ENCODE measurements at regions not wholly inside any gene's neighbourhood (a gene's known extent, or its start where the extent isn't known, plus 50 kb on each side); places are given as distances from the start of the nearest gene placed in this dataset.
"Not testable (repeated sequence)": the region's sequence is repeated elsewhere in the genome, so short reads cannot be mapped to it uniquely, and the experiment has no call there.

GRCh38 chr12:13523536-13524307 is 327.2 kb downstream of the EMP1 start:
- WGBS, 2 donors (ENCODE audit: low coverage in 1 of 2), result 55 to 77% methylated on average over 4 of the region's 4 CpGs

GRCh38 chr12:13518034-13518433 is 321.5 kb downstream of the EMP1 start:
- H3K27ac ChIP-seq, H3K4me3 ChIP-seq, H3K4me1 ChIP-seq, H3K36me3 ChIP-seq, H3K27me3 ChIP-seq, ATAC-seq: not testable (repeated sequence)
- 83 to 90% methylated on average over 4 of the region's 4 CpGs for WGBS, 2 donors (ENCODE audit: low coverage in 1 of 2)
- H3K9me3 ChIP-seq, result peaks cover 0 to 21% (median 0%) of the 10 kb centered on the region in 3 donors

More at GRCh38 chr12:13523536-13524307, 327.2 kb downstream of the EMP1 start:
- peaks cover 0 to 10% (median 0%) of the 10 kb centered on the region in 3 donors for H3K9me3 ChIP-seq
- H3K4me3 ChIP-seq, result no peak overlapping the region
- ATAC-seq, result no peak
- no peaks in the 10 kb centered on the region for H3K36me3 ChIP-seq
- no peak for TF ChIP-seq POLR2AphosphoS5 (IDR thresholded peaks at IDR 0.05)
- no peak for TF ChIP-seq CTCF (IDR thresholded peaks at IDR 0.05)
- no peak for TF ChIP-seq POLR2A (IDR thresholded peaks at IDR 0.05)
- no peak for TF ChIP-seq EP300 (IDR thresholded peaks at IDR 0.05)
- no peak overlapping the region for H3K27ac ChIP-seq
- H3K27me3 ChIP-seq, result peaks cover 4% of the 10 kb centered on the region
- no peaks in the 10 kb centered on the region for H3K4me1 ChIP-seq

- no peak for ATAC-seq
- TF ChIP-seq EP300 (IDR thresholded peaks at IDR 0.05) (no peak), CTCF (IDR thresholded peaks at IDR 0.05) (no peak), POLR2A (IDR thresholded peaks at IDR 0.05) (no peak), POLR2AphosphoS5 (IDR thresholded peaks at IDR 0.05) (no peak)
- Histone ChIP-seq H3K4me3 (no peak overlapping the region), H3K9me3 (peaks cover 0 to 20% (median 0%) of the 10 kb centered on the region in 3 donors), H3K4me1 (no peaks in the 10 kb centered on the region), H3K27ac (no peak overlapping the region), H3K27me3 (no peaks in the 10 kb centered on the region), H3K36me3 (no peaks in the 10 kb centered on the region)
Measured at GRCh38 chr12:13509740-13510139, 313.2 kb downstream of the EMP1 start.

GRCh38 chr12:13505636-13506035 is 309.1 kb downstream of the EMP1 start:
- Histone ChIP-seq H3K4me3 (no peak overlapping the region), H3K4me1 (no peaks in the 10 kb centered on the region), H3K9me3 (no peaks in the 10 kb centered on the region), H3K27me3 (no peaks in the 10 kb centered on the region), H3K36me3 (no peaks in the 10 kb centered on the region), H3K27ac (no peak overlapping the region)
- no peak for ATAC-seq
- no peak for TF ChIP-seq CTCF (IDR thresholded peaks at IDR 0.05)
- no peak for TF ChIP-seq POLR2AphosphoS5 (IDR thresholded peaks at IDR 0.05)
- no peak for TF ChIP-seq EP300 (IDR thresholded peaks at IDR 0.05)
- no peak for TF ChIP-seq POLR2A (IDR thresholded peaks at IDR 0.05)
- WGBS, 2 donors (ENCODE audit: low coverage in 1 of 2), result 67 to 83% methylated on average over 4 to 7 of the region's 7 CpGs

- Histone ChIP-seq H3K27me3 (no peaks in the 10 kb centered on the region), H3K9me3 (no peaks in the 10 kb centered on the region), H3K27ac (no peak overlapping the region), H3K4me3 (no peak overlapping the region), H3K4me1 (no peaks in the 10 kb centered on the region), H3K36me3 (no peaks in the 10 kb centered on the region)
- no peak for ATAC-seq
- TF ChIP-seq POLR2A (IDR thresholded peaks at IDR 0.05), result no peak
- TF ChIP-seq POLR2AphosphoS5 (IDR thresholded peaks at IDR 0.05), result no peak
- no peak for TF ChIP-seq EP300 (IDR thresholded peaks at IDR 0.05)
- no peak for TF ChIP-seq CTCF (IDR thresholded peaks at IDR 0.05)
Measured at GRCh38 chr12:13505224-13505623, 308.7 kb downstream of the EMP1 start.
